Testis (tissue), 2 donors: ENCODE measurements at regions not wholly inside any gene's neighbourhood (a gene's known extent, or its start where the extent isn't known, plus 50 kb on each side); places are given as distances from the start of the nearest gene placed in this dataset.

Source experiments
- DNase-seq: peaks from one replicate; pipeline ENCODE4 v3.0.0-alpha.2; 2019
- H3K27ac ChIP-seq, 2 donors: fragments of 200-600 bp; sonication (generic); one replicate each; pipeline ENCODE4 v1.5.1; 2019
- H3K27me3 ChIP-seq: fragments of 200-600 bp; sonication (generic); one replicate; pipeline ENCODE4 v1.5.1; 2019
- H3K36me3 ChIP-seq: fragments of 200-600 bp; sonication (generic); one replicate; pipeline ENCODE4 v1.5.1; 2017; ENCODE audit warnings: low read depth; ENCODE audit errors: missing control alignments
- H3K4me1 ChIP-seq: fragments of 200-600 bp; sonication (generic); one replicate; pipeline ENCODE4 v1.5.1; 2019
- H3K4me3 ChIP-seq, 2 donors: fragments of 200-600 bp; sonication (generic); one replicate each; pipeline ENCODE4 v1.5.1; 2017 to 2019
- H3K9me3 ChIP-seq: fragments of 200-600 bp; sonication (generic); one replicate; pipeline ENCODE4 v1.5.1; 2017
- CTCF ChIP-seq, 3 experiments: fragments of 450-650 bp in 2 of 3; fragments of 200-600 bp in 1 of 3; sonication (generic) in 1 of 3; IDR thresholded peaks; one replicate each; pipeline ENCODE4 v1.5.1; 2016 to 2019; ENCODE audit warnings: antibody characterized with exemption in 3 of 3, mild to moderate bottlenecking in 2 of 3, moderate library complexity in 1 of 3
- POLR2A ChIP-seq: fragments of 450-650 bp; IDR thresholded peaks from one replicate; pipeline ENCODE4 v1.6.1; 2017; ENCODE audit warnings: antibody characterized with exemption, mild to moderate bottlenecking, moderate library complexity
- WGBS, 2 donors: methylation state at CpG; one replicate each; pipeline ENCODE4 v1.1.5; 2018; 5-methylcytosine and 5-hydroxymethylcytosine counted together
- intact Hi-C: fragments of 100-400 bp; cut with DNase I; formaldehyde crosslinking; loops from one replicate; pipeline ENCODE4 v1.15.1; 2023; ENCODE audit warnings: low total_unique reads

DNA sequence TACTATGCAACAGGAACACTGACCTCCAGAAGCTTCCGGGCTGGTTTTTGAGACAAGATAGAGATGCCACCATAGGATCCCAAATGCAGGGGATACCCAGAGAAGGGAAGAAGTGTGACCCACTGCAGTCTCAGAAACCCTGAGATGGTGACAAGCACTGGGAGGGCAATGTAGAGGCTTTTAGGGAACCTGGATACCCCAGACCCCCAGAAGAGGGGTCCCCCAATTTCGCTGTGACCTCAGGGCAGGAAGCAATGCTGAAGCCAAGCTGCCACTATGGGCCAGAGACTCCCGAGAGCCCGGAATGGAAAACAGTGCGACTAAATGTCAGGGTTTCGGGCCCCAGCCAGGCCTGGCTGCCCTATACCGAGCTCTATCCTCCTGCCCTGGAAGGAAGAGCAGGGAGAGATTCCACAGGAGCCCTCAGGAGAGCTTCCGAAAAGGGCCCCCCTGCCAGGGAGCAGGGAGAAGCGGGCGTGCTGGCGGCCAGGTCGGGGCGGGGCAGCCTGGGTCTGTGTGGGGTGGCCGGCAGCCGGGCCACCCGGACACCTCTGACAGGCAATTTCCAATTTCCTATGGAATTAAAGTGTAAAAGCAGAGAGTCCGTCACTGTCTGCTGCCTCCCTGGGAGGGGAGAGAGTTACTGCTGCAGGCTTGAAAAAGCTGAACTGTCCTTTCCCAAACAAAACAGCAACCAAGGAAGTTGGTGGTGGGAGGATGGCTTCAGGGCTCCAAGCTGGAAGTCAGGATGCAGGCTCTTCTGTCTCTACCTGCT lies 154.2 kb downstream of the FGF18 start:
- Histone ChIP-seq H3K36me3 (no peaks in the 10 kb centered on the region), H3K27me3 (no peaks in the 10 kb centered on the region), H3K4me1 (peaks cover 9% of the 10 kb centered on the region), H3K27ac (no peak overlapping the region), H3K4me3 (no peak overlapping the region), H3K9me3 (no peaks in the 10 kb centered on the region)
- intact Hi-C loops: loop anchor here (10.0 kb wide), 1 partner anchor 79 kb away; no protein-coding TSS in a partner anchor
- no peak for DNase-seq
- 88 to 91% methylated on average over 8 to 17 of the region's 17 CpGs for WGBS, 2 donors
- no peak for TF ChIP-seq CTCF (IDR thresholded peaks at IDR 0.05)
- TF ChIP-seq POLR2A: no peak

- H3K36me3 ChIP-seq: no peaks in the 10 kb centered on the region
- no peaks in the 10 kb centered on the region for H3K9me3 ChIP-seq
- no peak for TF ChIP-seq POLR2A
- no peak for TF ChIP-seq CTCF (IDR thresholded peaks at IDR 0.05)
- intact Hi-C loops: loop anchor here (10.0 kb wide), 1 partner anchor 80 kb away; no protein-coding TSS in a partner anchor
- H3K27me3 ChIP-seq: no peaks in the 10 kb centered on the region
- no peak overlapping the region for H3K4me3 ChIP-seq
- 72 to 76% methylated on average over 2 to 4 of the region's 4 CpGs for WGBS, 2 donors
- DNase-seq: no peak
- peaks cover 17% of the 10 kb centered on the region for H3K4me1 ChIP-seq
- H3K27ac ChIP-seq: no peak overlapping the region
Measured at GRCh38 chr5:171574376-171574775, 154.9 kb downstream of the FGF18 start.

GRCh38 chr5:171575386-171575785 lies 155.9 kb downstream of the FGF18 start:
- Histone ChIP-seq H3K4me1 (peaks cover 25% of the 10 kb centered on the region), H3K9me3 (no peaks in the 10 kb centered on the region), H3K36me3 (no peaks in the 10 kb centered on the region), H3K4me3 (no peak overlapping the region), H3K27me3 (no peaks in the 10 kb centered on the region), H3K27ac (no peak overlapping the region)
- DNase-seq: no peak
- TF ChIP-seq POLR2A: no peak
- TF ChIP-seq CTCF (IDR thresholded peaks at IDR 0.05): no peak
- intact Hi-C loops: loop anchor here (10.0 kb wide), 1 partner anchor 81 kb away; no protein-coding TSS in a partner anchor
- WGBS, 2 donors: 75 to 88% methylated on average over 3 of the region's 3 CpGs

DNA sequence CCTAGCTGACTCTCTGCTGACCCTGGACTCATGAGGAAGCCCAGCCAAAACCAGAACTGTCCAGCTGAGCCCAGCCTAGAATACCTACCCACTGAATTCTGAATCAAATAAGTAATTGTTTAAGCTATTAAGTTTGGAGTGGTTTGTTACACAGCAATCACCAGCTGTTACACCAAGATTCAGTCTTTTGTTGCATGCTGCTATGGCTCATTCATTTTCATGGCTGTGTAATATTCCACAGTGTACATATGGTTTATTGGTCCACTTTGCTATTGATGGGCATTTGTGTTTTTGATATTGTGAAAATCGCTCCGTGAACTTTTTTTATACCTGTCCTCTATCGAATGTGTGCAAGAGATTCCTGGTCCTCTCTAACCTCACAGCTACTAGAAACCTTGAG lies 156.4 kb downstream of the FGF18 start:
- no peaks in the 10 kb centered on the region for H3K27me3 ChIP-seq
- H3K36me3 ChIP-seq: no peaks in the 10 kb centered on the region
- no peak overlapping the region for H3K27ac ChIP-seq
- no peak for DNase-seq
- no peak overlapping the region for H3K4me3 ChIP-seq
- WGBS, 2 donors: 95% methylated on average over 3 of the region's 3 CpGs
- TF ChIP-seq CTCF (IDR thresholded peaks at IDR 0.05) (no peak), POLR2A (no peak)
- intact Hi-C loops: loop anchor here (10.0 kb wide), 1 partner anchor 81 kb away; no protein-coding TSS in a partner anchor
- H3K4me1 ChIP-seq: peaks cover 29% of the 10 kb centered on the region
- H3K9me3 ChIP-seq: no peaks in the 10 kb centered on the region
